Activated CD8-positive, alpha-beta memory T cell treated with anti-CD3 and anti-CD28 coated beads for 36 hours (primary cell): ENCODE measurements at regions not wholly inside any gene's neighbourhood (a gene's known extent, or its start where the extent isn't known, plus 50 kb on each side); places are given as distances from the start of the nearest gene placed in this dataset.

Source experiments
- CTCF ChIA-PET: fragments of 350-600 bp; sonication (Branson Sonifier 250); formaldehyde crosslinking; loops from one replicate; lab custom pipeline; 2021; ENCODE audit warnings: antibody characterized with exemption; lab: Charles Lee
- POLR2A ChIA-PET: fragments of 350-600 bp; sonication (Branson Sonifier 250); formaldehyde crosslinking; loops from one replicate; lab custom pipeline; 2021; ENCODE audit warnings: antibody characterized with exemption; lab: Charles Lee

GRCh38 chr21:14699433-14700407, 153.6 kb upstream of the SAMSN1 start:
- CTCF ChIA-PET, result no interaction called here

DNA sequence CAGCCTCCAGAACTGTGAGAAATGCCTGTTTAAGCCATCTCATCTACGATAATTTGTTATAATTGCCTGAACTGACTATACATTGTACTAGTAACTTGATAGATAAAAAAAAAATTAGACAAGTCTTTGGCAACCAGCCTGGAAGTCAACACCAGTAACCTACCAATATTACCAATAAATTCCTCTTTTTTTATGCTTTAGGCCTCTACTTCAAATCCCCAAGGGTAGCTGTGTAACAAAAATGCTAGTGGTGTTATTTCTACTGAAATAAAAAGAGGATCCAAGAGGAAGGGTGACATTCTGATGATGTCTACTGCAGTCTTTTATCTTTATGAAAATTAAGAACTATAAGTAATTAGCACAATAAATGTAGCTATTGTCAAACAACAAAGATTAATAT, 151.7 kb upstream of the SAMSN1 start:
- ChIA-PET POLR2A (no interaction called here), CTCF (no interaction called here)

More at GRCh38 chr21:14699433-14700407, 153.6 kb upstream of the SAMSN1 start:
- POLR2A ChIA-PET, result no interaction called here

- POLR2A ChIA-PET, result no interaction called here
- CTCF ChIA-PET, result no interaction called here
Observed at GRCh38 chr21:14694817-14695216, 148.7 kb upstream of the SAMSN1 start.

DNA sequence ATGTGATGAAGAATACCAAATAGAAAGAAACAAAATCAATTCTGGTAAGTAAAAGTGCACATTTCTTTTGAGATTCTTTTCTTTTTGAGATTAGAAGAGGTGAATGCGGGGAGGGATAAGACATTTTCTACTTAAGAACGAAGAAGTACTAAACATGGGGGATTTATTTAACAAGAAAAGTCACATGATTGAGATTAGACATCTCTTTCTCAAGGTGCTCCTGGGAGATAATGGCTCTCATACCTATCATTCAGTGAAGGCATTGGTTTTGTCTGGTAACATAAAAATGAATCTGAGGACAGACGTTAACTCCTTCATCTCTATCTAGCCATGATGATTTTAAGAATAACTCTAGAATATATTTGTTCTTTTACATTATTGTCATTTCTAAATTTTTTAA, 147.9 kb upstream of the SAMSN1 start:
- ChIA-PET CTCF (no interaction called here), POLR2A (no interaction called here)

GRCh38 chr21:14691914-14692313, 145.8 kb upstream of the SAMSN1 start:
- POLR2A ChIA-PET, result no interaction called here
- CTCF ChIA-PET, result no interaction called here

DNA sequence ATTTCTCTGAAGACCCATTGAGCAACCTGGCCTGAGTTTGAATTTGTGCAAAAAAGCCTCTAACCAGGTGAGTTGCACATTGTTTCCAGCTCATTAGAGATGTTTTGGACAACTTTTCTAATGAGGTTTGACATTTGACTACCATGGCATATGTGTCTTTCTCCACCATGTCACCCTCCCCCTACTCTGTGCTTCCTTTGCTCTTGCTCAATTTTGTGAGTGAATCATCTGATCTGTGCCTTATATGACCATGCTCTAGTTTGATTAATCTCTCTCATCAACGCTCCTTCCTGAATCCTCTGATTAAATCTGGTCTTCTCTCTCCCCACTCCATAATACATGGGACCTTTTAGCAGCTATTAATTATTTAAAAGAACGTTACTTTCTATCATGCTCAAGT, 144.8 kb upstream of the SAMSN1 start:
- ChIA-PET POLR2A (no interaction called here), CTCF (no interaction called here)

GRCh38 chr21:14688936-14689335, 142.8 kb upstream of the SAMSN1 start:
- ChIA-PET CTCF (no interaction called here), POLR2A (no interaction called here)

GRCh38 chr21:14688412-14688811, 142.3 kb upstream of the SAMSN1 start:
- ChIA-PET CTCF (interaction anchor here (1.4 kb wide), 1 partner anchor 50 kb away, joined by 3 read pairs; no protein-coding TSS in a partner anchor), POLR2A (no interaction called here)

GRCh38 chr21:14687268-14687625, 141.1 kb upstream of the SAMSN1 start:
- POLR2A ChIA-PET, result no interaction called here
- CTCF ChIA-PET, result interaction anchor here (1.2 to 1.4 kb wide), 2 partner anchors 11 to 51 kb away, joined by 3 read pairs; no protein-coding TSS in a partner anchor

- ChIA-PET CTCF (interaction anchor here (1.2 kb wide), 1 partner anchor 10 kb away, joined by 3 read pairs; no protein-coding TSS in a partner anchor), POLR2A (no interaction called here)
Observed at GRCh38 chr21:14686466-14687267, 140.6 kb upstream of the SAMSN1 start.

DNA sequence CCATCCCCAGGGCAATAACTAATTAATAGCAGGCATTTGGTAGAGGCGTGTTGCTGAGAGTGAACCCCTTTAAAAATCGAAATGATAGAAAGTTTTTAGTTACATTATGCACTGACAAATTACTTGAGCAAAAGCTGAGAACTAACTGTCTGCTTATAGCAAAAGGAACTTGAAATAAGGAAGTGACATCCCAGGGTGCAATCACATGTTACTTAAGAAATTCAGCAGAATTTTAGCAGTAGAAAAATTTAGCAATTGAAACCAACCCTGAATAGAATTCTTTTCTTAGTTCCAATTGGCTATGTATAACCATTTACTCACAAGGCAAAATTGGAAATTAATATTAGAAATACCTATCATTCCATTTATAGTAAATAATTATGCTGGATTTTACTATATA, 139.5 kb upstream of the SAMSN1 start:
- POLR2A ChIA-PET, result no interaction called here
- CTCF ChIA-PET, result no interaction called here

DNA sequence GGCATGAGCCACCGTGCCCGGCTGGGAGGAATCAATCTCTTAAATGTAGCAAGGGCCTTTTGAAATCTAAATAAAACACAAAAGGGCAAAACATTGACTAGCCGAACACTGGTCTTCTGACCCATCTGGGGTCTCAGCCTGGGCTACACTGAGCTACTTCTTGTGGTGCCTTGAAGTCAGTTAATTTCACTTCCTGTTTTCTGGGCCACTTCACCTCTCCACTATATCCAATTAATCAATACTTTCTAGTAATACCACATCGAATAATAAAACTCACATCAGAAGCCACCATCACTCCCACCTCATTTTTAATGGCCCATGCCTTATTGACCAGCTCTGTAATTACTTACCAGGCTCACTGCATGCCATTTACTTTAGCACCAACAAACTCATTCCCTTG, 138.0 kb upstream of the SAMSN1 start:
- CTCF ChIA-PET, result no interaction called here
- POLR2A ChIA-PET, result no interaction called here

DNA sequence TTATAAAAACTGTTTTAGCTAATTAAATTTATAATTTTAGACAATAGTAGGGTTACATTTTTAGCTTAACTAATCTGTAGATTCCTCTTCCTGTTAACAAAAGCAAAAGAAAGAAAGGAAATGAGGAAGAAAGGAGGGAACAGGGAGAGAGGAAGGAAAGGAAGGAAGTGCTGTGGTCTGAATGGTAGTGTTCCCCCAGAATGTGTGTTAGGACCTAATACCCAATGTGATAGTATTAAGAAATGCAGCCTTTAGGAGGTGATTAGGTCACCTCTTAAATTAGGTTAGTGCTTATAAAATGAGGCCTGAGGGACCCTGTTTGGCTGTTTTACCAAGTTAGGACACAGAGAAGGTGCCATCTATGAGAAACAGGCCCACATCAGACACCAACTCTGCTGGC, 136.9 kb upstream of the SAMSN1 start:
- CTCF ChIA-PET, result no interaction called here

DNA sequence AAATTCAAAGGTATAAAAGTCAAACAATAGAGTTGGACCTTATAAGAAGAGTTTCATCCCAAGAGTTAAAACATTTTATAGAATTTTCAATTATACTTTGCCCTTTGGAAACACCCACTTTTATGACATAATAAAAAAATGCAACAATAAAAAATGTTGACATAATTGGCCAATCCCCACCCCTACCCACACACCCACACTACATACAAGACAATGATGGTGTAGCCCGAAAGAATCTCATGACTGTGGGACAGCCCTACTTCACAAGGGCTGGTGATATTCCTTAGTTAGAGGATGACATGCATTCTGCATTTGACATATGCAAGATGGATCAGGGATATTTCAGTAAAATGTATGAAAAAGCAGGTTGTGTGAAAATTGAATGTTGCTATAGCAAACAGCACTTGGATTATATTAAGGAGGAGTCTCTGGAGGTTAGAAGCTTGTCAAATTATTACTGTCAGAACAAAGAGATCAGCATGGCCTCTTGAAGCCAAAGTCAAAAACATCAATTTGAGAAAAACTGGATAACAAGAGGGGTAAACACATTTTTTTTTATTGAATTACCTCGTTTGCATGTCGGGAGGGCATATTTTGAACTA, 133.0 kb upstream of the SAMSN1 start:
- CTCF ChIA-PET, result no interaction called here

More for the DNA sequence above, 136.9 kb upstream of the SAMSN1 start:
- POLR2A ChIA-PET, result no interaction called here

DNA sequence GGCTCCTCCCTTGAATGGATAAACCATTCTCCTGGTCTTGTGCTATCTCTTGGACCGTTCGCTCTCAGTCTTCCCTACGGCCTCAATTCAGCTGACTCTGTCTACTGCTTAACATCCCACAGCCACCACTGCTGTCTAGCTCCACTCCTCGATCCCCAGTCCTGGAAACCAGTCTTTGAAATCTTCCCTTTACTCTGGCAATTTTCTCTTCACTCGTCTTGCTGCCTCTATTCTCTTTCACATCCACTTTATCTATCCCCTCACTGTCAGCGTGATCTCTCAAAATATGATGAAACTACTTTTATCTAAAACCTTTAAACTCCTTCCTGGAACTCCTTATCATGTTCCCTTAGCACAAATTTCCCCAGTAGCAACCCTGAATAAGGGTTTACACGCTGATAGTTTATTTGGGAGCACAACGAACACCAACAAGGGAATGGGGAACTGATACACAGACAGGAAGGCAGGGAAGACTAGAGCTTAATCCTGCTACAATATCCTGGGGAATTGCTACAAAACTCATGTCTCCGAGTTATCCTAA, 131.6 kb upstream of the SAMSN1 start:
- ChIA-PET POLR2A (no interaction called here), CTCF (no interaction called here)

More for the DNA sequence above, 133.0 kb upstream of the SAMSN1 start:
- POLR2A ChIA-PET, result no interaction called here

DNA sequence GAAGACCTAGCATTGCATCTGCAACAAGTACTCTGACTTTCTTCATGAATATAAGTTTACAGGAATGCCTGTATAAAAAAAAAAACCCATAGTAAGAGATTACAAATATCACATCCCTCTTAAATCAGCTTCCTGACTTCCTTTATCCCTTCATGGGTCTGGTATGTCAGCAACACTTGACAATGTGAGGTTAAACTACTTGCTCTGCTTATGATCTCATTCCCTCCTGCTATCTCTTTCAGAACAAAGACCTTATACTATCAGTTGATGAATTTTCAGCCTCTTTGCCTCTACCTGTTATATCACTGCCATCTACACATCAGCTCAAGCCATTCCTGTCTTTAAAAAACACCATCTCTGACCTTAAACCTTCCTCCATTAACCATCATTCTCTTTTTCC, 130.9 kb upstream of the SAMSN1 start:
- POLR2A ChIA-PET, result no interaction called here
- CTCF ChIA-PET, result interaction anchor here (1.3 kb wide), 1 partner anchor 10 kb away, joined by 3 read pairs; no protein-coding TSS in a partner anchor

- ChIA-PET CTCF (interaction anchor here (1.3 kb wide), 1 partner anchor 11 kb away, joined by 3 read pairs; no protein-coding TSS in a partner anchor), POLR2A (no interaction called here)
Observed at GRCh38 chr21:14675774-14676530, 129.8 kb upstream of the SAMSN1 start.

GRCh38 chr21:14673649-14674048, 127.5 kb upstream of the SAMSN1 start:
- CTCF ChIA-PET, result no interaction called here
- POLR2A ChIA-PET, result no interaction called here

GRCh38 chr21:14672466-14672865, 126.4 kb upstream of the SAMSN1 start:
- CTCF ChIA-PET, result no interaction called here
- POLR2A ChIA-PET, result no interaction called here
